A673 (cell line): ENCODE measurements at regions not wholly inside any gene's neighbourhood (a gene's known extent, or its start where the extent isn't known, plus 50 kb on each side); places are given as distances from the start of the nearest gene placed in this dataset.

ENCODE experiments used
- BruUV-seq: library from RNA; stranded (reverse); fragments of 400-500 nt; replicated peaks from 2 replicates; lab custom pipeline; 2021; lab: Mats Ljungman, UMichigan
- CTCF ChIA-PET: fragments of 300-600 bp; sonication (Branson Sonifier 250); formaldehyde crosslinking; loops from one replicate; lab custom pipeline; 2022; ENCODE audit warnings: antibody characterized with exemption; lab: Charles Lee
- POLR2A ChIA-PET: fragments of 300-600 bp; sonication (Branson Sonifier 250); formaldehyde crosslinking; loops from one replicate; lab custom pipeline; 2022; ENCODE audit warnings: antibody characterized with exemption; ENCODE audit not compliant: low non-redundant PET; lab: Charles Lee
- DNase-seq: peaks from one replicate; pipeline ENCODE4 v3.0.0-alpha.2; 2015; ENCODE audit warnings: low spot score
- H3K27ac ChIP-seq: fragments of 200-600 bp; sonication (generic); 2 replicates; pipeline ENCODE4 v1.5.1; 2016; ENCODE audit warnings: mixed run types, low read depth, mild to moderate bottlenecking, mixed read lengths, antibody characterized with exemption, low read length; ENCODE audit not compliant: poor library complexity, severe bottlenecking
- H3K27me3 ChIP-seq: fragments of 200-600 bp; sonication (generic); replicated peaks from 2 replicates; pipeline ENCODE4 v1.6.1; 2017; ENCODE audit warnings: mixed run types, low read depth, mild to moderate bottlenecking, mixed read lengths, antibody characterized with exemption, low read length; ENCODE audit not compliant: insufficient read depth, poor library complexity
- H3K36me3 ChIP-seq: fragments of 200-600 bp; sonication (generic); 2 replicates; pipeline ENCODE4 v1.6.1; 2016; ENCODE audit warnings: mixed run types, mild to moderate bottlenecking, mixed read lengths, antibody characterized with exemption, low read length; ENCODE audit not compliant: insufficient read depth, poor library complexity, severe bottlenecking
- H3K4me1 ChIP-seq: fragments of 200-600 bp; sonication (generic); 2 replicates; pipeline ENCODE4 v1.6.1; 2017; ENCODE audit warnings: mixed run types, mild to moderate bottlenecking, mixed read lengths, antibody characterized with exemption, low read length; ENCODE audit not compliant: insufficient read depth, poor library complexity, severe bottlenecking
- H3K4me3 ChIP-seq: fragments of 200-600 bp; sonication (generic); 2 replicates; pipeline ENCODE4 v1.5.1; 2016; ENCODE audit warnings: low read depth, mixed run types, mild to moderate bottlenecking, mixed read lengths, low read length; ENCODE audit not compliant: poor library complexity, severe bottlenecking
- H3K9me3 ChIP-seq: fragments of 200-600 bp; sonication (generic); 2 replicates; pipeline ENCODE4 v1.6.1; 2016; ENCODE audit warnings: mixed run types, low read depth, mild to moderate bottlenecking, mixed read lengths, antibody characterized with exemption, low read length; ENCODE audit not compliant: poor library complexity, severe bottlenecking
- CTCF ChIP-seq: fragments of 300-800, 200-600 bp; sonication (generic); conservative IDR thresholded peaks from 2 replicates; pipeline ENCODE4 v1.5.1; 2017; ENCODE audit warnings: low read depth, mild to moderate bottlenecking, antibody characterized with exemption, low read length, moderate library complexity, mixed read lengths
- EZH2 ChIP-seq: fragments of 200-600 bp; sonication (generic); IDR thresholded peaks from 2 replicates; pipeline ENCODE4 v1.6.1; 2017; ENCODE audit warnings: borderline replicate concordance, low read depth, mild to moderate bottlenecking, mixed read lengths, antibody characterized with exemption, low read length; ENCODE audit not compliant: poor library complexity, severe bottlenecking
- intact Hi-C: fragments of 100-400 bp; cut with micrococcal nuclease; formaldehyde crosslinking; loops from one replicate; pipeline ENCODE4 v1.10.0; 2022; ENCODE audit not compliant: unreplicated experiment

DNA sequence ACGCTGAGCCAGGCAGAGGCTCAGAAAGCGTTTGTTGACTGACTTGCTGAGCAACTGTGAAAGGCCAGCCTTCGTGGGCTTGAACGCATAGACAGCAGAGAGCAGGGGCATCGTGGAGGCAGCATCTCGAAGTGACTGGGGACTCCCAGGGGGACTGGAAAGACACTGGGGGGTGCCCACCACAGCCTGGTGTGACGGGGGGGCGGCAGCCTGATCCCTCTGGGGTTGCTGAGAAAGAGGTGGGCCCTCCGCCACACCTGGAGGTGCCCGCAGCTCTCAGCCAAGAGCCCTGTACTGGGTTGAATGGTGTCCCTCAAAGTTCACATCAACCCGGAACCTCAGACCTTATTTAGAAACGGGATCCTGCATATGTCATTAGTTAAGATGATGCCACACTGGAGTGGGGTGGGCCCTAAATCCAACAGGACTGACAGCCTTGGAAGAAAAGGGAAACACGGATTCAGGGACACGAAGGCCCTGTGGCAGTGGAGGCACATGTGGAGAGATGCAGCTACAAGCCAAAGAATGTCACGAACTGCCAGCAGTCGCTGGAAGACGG lies 84.6 kb downstream of the RFLNA start:
- intact Hi-C loops, result no loop called here
- Histone ChIP-seq H3K36me3 (peaks cover 44% of the 10 kb centered on the region), H3K9me3 (no peaks in the 10 kb centered on the region), H3K27me3 (no peaks in the 10 kb centered on the region), H3K27ac (no peak overlapping the region), H3K4me1 (no peaks in the 10 kb centered on the region), H3K4me3 (no peak overlapping the region)
- TF ChIP-seq EZH2 (no peak), CTCF (no peak)
- DNase-seq, result no peak
- no TSS peak for BruUV-seq
- ChIA-PET CTCF (no interaction called here), POLR2A (no interaction called here)

DNA sequence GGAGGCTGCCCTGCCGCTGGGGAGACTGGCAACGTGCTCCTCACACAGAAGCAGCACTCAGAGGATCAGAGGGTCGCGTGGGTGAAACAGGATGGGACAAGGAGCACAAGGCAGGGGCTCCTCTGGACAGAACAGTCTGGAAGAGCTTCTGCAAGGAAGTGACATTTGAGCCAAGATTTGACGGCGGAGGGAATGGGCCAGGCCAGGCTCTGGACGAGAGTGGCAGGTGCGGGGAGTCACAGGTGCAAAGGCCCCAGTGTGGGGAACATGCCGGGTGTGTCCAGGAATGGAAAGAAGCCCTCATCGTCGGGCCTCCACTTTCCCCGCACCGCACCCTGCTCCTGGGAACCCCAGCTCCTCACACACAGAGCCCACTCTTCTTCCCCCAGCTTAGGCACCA lies 84.0 kb downstream of the RFLNA start:
- Histone ChIP-seq H3K27ac (no peak overlapping the region), H3K9me3 (no peaks in the 10 kb centered on the region), H3K4me3 (no peak overlapping the region), H3K27me3 (no peaks in the 10 kb centered on the region), H3K4me1 (no peaks in the 10 kb centered on the region), H3K36me3 (peaks cover 40% of the 10 kb centered on the region)
- no peak for DNase-seq
- no TSS peak for BruUV-seq
- ChIA-PET CTCF (no interaction called here), POLR2A (no interaction called here)
- intact Hi-C loops, result no loop called here
- TF ChIP-seq CTCF (no peak), EZH2 (no peak)

GRCh38 chr12:124377981-124378509 lies 83.2 kb downstream of the RFLNA start:
- H3K27me3 ChIP-seq, result no peaks in the 10 kb centered on the region
- peaks cover 36% of the 10 kb centered on the region for H3K36me3 ChIP-seq
- no peak overlapping the region for H3K4me3 ChIP-seq
- no peaks in the 10 kb centered on the region for H3K9me3 ChIP-seq
- H3K27ac ChIP-seq, result no peak overlapping the region
- CTCF ChIA-PET, result no interaction called here
- no peaks in the 10 kb centered on the region for H3K4me1 ChIP-seq
- intact Hi-C loops, result no loop called here
- BruUV-seq, result no TSS peak
- POLR2A ChIA-PET, result no interaction called here
- TF ChIP-seq CTCF, result no peak
- TF ChIP-seq EZH2, result no peak
- no peak for DNase-seq
